Liver (tissue), 8 donors: ENCODE measurements at regions not wholly inside any gene's neighbourhood (a gene's known extent, or its start where the extent isn't known, plus 50 kb on each side); places are given as distances from the start of the nearest gene placed in this dataset.

Experiments
- DNase-seq: peaks from one replicate; pipeline ENCODE4 v3.0.0-alpha.2; 2017; ENCODE audit warnings: low spot score
- H3K27ac ChIP-seq, 2 donors: one replicate each; pipeline ENCODE4 v1.7.0; 2013; ENCODE audit warnings: inconsistent platforms in 2 of 2, low read length in 2 of 2, control low read depth in 1 of 2, low read depth in 1 of 2, mild to moderate bottlenecking in 1 of 2
- H3K27me3 ChIP-seq, 4 donors: one replicate each; pipeline versions ENCODE4 v1.6.1 to v1.7.0; 2013; ENCODE audit warnings: low read length in 3 of 4, inconsistent platforms in 1 of 4, mild to moderate bottlenecking in 1 of 4, moderate library complexity in 1 of 4; ENCODE audit not compliant: control insufficient read depth in 4 of 4, insufficient read depth in 4 of 4
- H3K36me3 ChIP-seq, 4 donors: one replicate each; pipeline versions ENCODE4 v1.6.1 to v1.7.0; 2013; ENCODE audit warnings: low read length in 3 of 4, mild to moderate bottlenecking in 3 of 4, low read depth in 1 of 4, moderate library complexity in 1 of 4; ENCODE audit not compliant: control insufficient read depth in 4 of 4, insufficient read depth in 3 of 4
- H3K4me1 ChIP-seq, 4 donors: one replicate each; pipeline versions ENCODE4 v1.6.1 to v1.7.0; 2013; ENCODE audit warnings: low read length in 3 of 4, mild to moderate bottlenecking in 3 of 4, moderate library complexity in 1 of 4; ENCODE audit not compliant: control insufficient read depth in 4 of 4, insufficient read depth in 4 of 4
- H3K4me3 ChIP-seq, 3 donors: one replicate each; pipeline versions ENCODE4 v1.6.1 to v1.7.0; 2013; ENCODE audit warnings: low read length in 3 of 3, control low read depth in 1 of 3, low read depth in 1 of 3, mild to moderate bottlenecking in 1 of 3
- H3K9ac ChIP-seq, 2 donors: one replicate each; pipeline ENCODE4 v1.7.0; 2013; ENCODE audit warnings: low read length in 2 of 2, mild to moderate bottlenecking in 2 of 2, moderate library complexity in 2 of 2, control low read depth in 1 of 2, low read depth in 1 of 2
- H3K9me3 ChIP-seq, 4 donors: one replicate each; pipeline versions ENCODE4 v1.6.1 to v1.7.0; 2013; ENCODE audit warnings: low read length in 3 of 4; ENCODE audit not compliant: control insufficient read depth in 4 of 4
- ATF3 ChIP-seq: IDR thresholded peaks from 2 replicates; pipeline ENCODE4 v1.6.1; 2016; ENCODE audit warnings: antibody characterized with exemption
- CTCF ChIP-seq: fragments of 150-350 bp; IDR thresholded peaks from 2 replicates; pipeline ENCODE4 v1.5.1; 2017; ENCODE audit warnings: improper control_type of control experiment, low read depth, low read length; ENCODE audit not compliant: missing input control
- FOXA1 ChIP-seq: IDR thresholded peaks from 2 replicates; pipeline ENCODE4 v1.6.1; 2016; ENCODE audit warnings: antibody characterized with exemption
- FOXA2 ChIP-seq: IDR thresholded peaks from 2 replicates; pipeline ENCODE4 v1.6.1; 2016; ENCODE audit warnings: antibody characterized with exemption
- HNF4A ChIP-seq, 2 donors: conservative IDR thresholded peaks; 2 replicates each; pipeline ENCODE4 v1.6.1; 2016; ENCODE audit warnings: antibody characterized with exemption in 2 of 2, mild to moderate bottlenecking in 2 of 2
- HNF4G ChIP-seq: IDR thresholded peaks from 2 replicates; pipeline ENCODE4 v1.6.1; 2016; ENCODE audit warnings: antibody characterized with exemption
- JUND ChIP-seq, 2 donors: IDR thresholded peaks; 2 replicates each; pipeline ENCODE4 v1.6.1; 2016; ENCODE audit warnings: antibody characterized with exemption in 2 of 2
- MAX ChIP-seq: IDR thresholded peaks from 2 replicates; pipeline ENCODE4 v1.6.1; 2016; ENCODE audit warnings: antibody characterized with exemption
- NR2F2 ChIP-seq: IDR thresholded peaks from 2 replicates; pipeline ENCODE4 v1.6.1; 2016; ENCODE audit warnings: antibody characterized with exemption
- RAD21 ChIP-seq, 2 donors: IDR thresholded peaks; 2 replicates each; pipeline ENCODE4 v1.6.1; 2016; ENCODE audit warnings: antibody characterized with exemption in 2 of 2, mild to moderate bottlenecking in 2 of 2
- REST ChIP-seq: IDR thresholded peaks from 2 replicates; pipeline ENCODE4 v1.6.1; 2016; ENCODE audit warnings: antibody characterized with exemption, mild to moderate bottlenecking
- RXRA ChIP-seq, 2 donors: IDR thresholded peaks; 2 replicates each; pipeline ENCODE4 v1.6.1; 2017 to 2018; ENCODE audit warnings: antibody characterized with exemption in 2 of 2, mild to moderate bottlenecking in 1 of 2
- SP1 ChIP-seq: IDR thresholded peaks from 2 replicates; pipeline ENCODE4 v1.6.1; 2018; ENCODE audit warnings: antibody characterized with exemption, mild to moderate bottlenecking
- TAF1 ChIP-seq: conservative IDR thresholded peaks from 2 replicates; pipeline ENCODE4 v1.6.1; 2016; ENCODE audit warnings: antibody characterized with exemption, mild to moderate bottlenecking
- WGBS: extraction: QIAGEN DNeasy Blood & Tissue Kit; methylation state at CpG from one replicate; pipeline ENCODE4 v1.1.7; 2013; 5-methylcytosine and 5-hydroxymethylcytosine counted together
- donor health status: healthy.
- donor health status: healthy.
- donor health status: healthy.
- donor health status: healthy.
- donor health status: healthy.

GRCh38 chr2:37459095-37459981 is 114.9 kb downstream of the QPCT start (continued):
- TF ChIP-seq REST (no peak), TAF1 (no peak), FOXA2 (no peak), NR2F2 (no peak), JUND (IDR thresholded peaks at IDR 0.05) (no peak), RAD21 (IDR thresholded peaks at IDR 0.05) (no peak), RXRA (IDR thresholded peaks at IDR 0.05) (no peak)

GRCh38 chr2:37460896-37461229 is 116.4 kb downstream of the QPCT start:
- Histone ChIP-seq H3K9me3 (no peaks in the 10 kb centered on the region), H3K36me3 (no peaks in the 10 kb centered on the region), H3K4me3 (no peak overlapping the region), H3K9ac (no peak overlapping the region), H3K27me3 (no peaks in the 10 kb centered on the region), H3K27ac (no peak overlapping the region), H3K4me1 (peaks cover 0 to 5% (median 2%) of the 10 kb centered on the region in 4 donors)
- DNase-seq: no peak
- TF ChIP-seq JUND (IDR thresholded peaks at IDR 0.05): no peak
- 90% methylated on average over 2 of the region's 2 CpGs for WGBS

GRCh38 chr2:37464067-37464466 is 119.6 kb downstream of the QPCT start:
- H3K27ac ChIP-seq: no peak overlapping the region
- H3K4me3 ChIP-seq: no peak overlapping the region
- H3K9me3 ChIP-seq: no peaks in the 10 kb centered on the region
- H3K27me3 ChIP-seq: no peaks in the 10 kb centered on the region
- H3K9ac ChIP-seq: no peak overlapping the region
- TF ChIP-seq RAD21 (IDR thresholded peaks at IDR 0.05): no peak
- TF ChIP-seq TAF1: no peak
- TF ChIP-seq ATF3: no peak
- TF ChIP-seq HNF4G: no peak
- no peak for TF ChIP-seq CTCF
- no peak for TF ChIP-seq NR2F2
- no peak for TF ChIP-seq JUND (IDR thresholded peaks at IDR 0.05)
- no peak for TF ChIP-seq SP1
- no peak for TF ChIP-seq HNF4A (conservative IDR thresholded peaks at IDR 0.05)
- no peak for TF ChIP-seq MAX
- TF ChIP-seq FOXA1: no peak
- peaks cover 5 to 19% (median 9%) of the 10 kb centered on the region in 4 donors for H3K4me1 ChIP-seq
- 35% methylated on average over 2 of the region's 2 CpGs for WGBS
- no peak for DNase-seq
- no peaks in the 10 kb centered on the region for H3K36me3 ChIP-seq
